ENCODE measurements at regions not wholly inside any gene's neighbourhood (a gene's known extent, or its start where the extent isn't known, plus 50 kb on each side); places are given as distances from the start of the nearest gene placed in this dataset.

GRCh38 chr5:88553136-88553875 is 284.7 kb upstream of the TMEM161B start:
- no peak overlapping the region for H3K4me3 Mint-ChIP-seq (ENCODE audit: unreplicated experiment)
- no peaks in the 10 kb centered on the region for H3K36me3 Mint-ChIP-seq (ENCODE audit: unreplicated experiment)
- DNase-seq: no peak
- no peaks in the 10 kb centered on the region for H3K9me3 Mint-ChIP-seq (ENCODE audit: unreplicated experiment)
- H3K27ac Mint-ChIP-seq (ENCODE audit: unreplicated experiment): no peak overlapping the region
- H3K27me3 Mint-ChIP-seq (ENCODE audit: unreplicated experiment): no peaks in the 10 kb centered on the region
- no peak for TF ChIP-seq CTCF (IDR thresholded peaks at IDR 0.05; ENCODE audit: partially characterized antibody, unreplicated experiment)
- H3K4me1 Mint-ChIP-seq (ENCODE audit: low read depth, unreplicated experiment): peaks cover 10% of the 10 kb centered on the region

- no peak overlapping the region for H3K4me3 Mint-ChIP-seq (ENCODE audit: unreplicated experiment)
- no peaks in the 10 kb centered on the region for H3K36me3 Mint-ChIP-seq (ENCODE audit: unreplicated experiment)
- no peak overlapping the region for H3K27ac Mint-ChIP-seq (ENCODE audit: unreplicated experiment)
- no peak for DNase-seq
- H3K4me1 Mint-ChIP-seq (ENCODE audit: low read depth, unreplicated experiment): peaks cover 10% of the 10 kb centered on the region
- no peak for TF ChIP-seq CTCF (IDR thresholded peaks at IDR 0.05; ENCODE audit: partially characterized antibody, unreplicated experiment)
- H3K27me3 Mint-ChIP-seq (ENCODE audit: unreplicated experiment): no peaks in the 10 kb centered on the region
- H3K9me3 Mint-ChIP-seq (ENCODE audit: unreplicated experiment): no peaks in the 10 kb centered on the region
Observed at GRCh38 chr5:88552426-88552825, 283.8 kb upstream of the TMEM161B start.

- H3K4me1 Mint-ChIP-seq (ENCODE audit: low read depth, unreplicated experiment): peaks cover 10% of the 10 kb centered on the region
- no peak for TF ChIP-seq CTCF (IDR thresholded peaks at IDR 0.05; ENCODE audit: partially characterized antibody, unreplicated experiment)
Observed at GRCh38 chr5:88551724-88552345, 283.2 kb upstream of the TMEM161B start.

GRCh38 chr5:88550736-88551135 is 282.1 kb upstream of the TMEM161B start:
- peaks cover 3% of the 10 kb centered on the region for H3K4me1 Mint-ChIP-seq (ENCODE audit: low read depth, unreplicated experiment)
- no peak overlapping the region for H3K27ac Mint-ChIP-seq (ENCODE audit: unreplicated experiment)
- no peak for TF ChIP-seq CTCF (IDR thresholded peaks at IDR 0.05; ENCODE audit: partially characterized antibody, unreplicated experiment)
- DNase-seq: no peak
- H3K27me3 Mint-ChIP-seq (ENCODE audit: unreplicated experiment): no peaks in the 10 kb centered on the region
- no peak overlapping the region for H3K4me3 Mint-ChIP-seq (ENCODE audit: unreplicated experiment)
- H3K36me3 Mint-ChIP-seq (ENCODE audit: unreplicated experiment): no peaks in the 10 kb centered on the region
- no peaks in the 10 kb centered on the region for H3K9me3 Mint-ChIP-seq (ENCODE audit: unreplicated experiment)

More at GRCh38 chr5:88551724-88552345, 283.2 kb upstream of the TMEM161B start:
- Mint-ChIP-seq H3K27ac (ENCODE audit: unreplicated experiment) (no peak overlapping the region), H3K4me3 (ENCODE audit: unreplicated experiment) (no peak overlapping the region), H3K9me3 (ENCODE audit: unreplicated experiment) (no peaks in the 10 kb centered on the region), H3K36me3 (ENCODE audit: unreplicated experiment) (no peaks in the 10 kb centered on the region), H3K27me3 (ENCODE audit: unreplicated experiment) (no peaks in the 10 kb centered on the region)
- DNase-seq: no peak

- Mint-ChIP-seq H3K36me3 (ENCODE audit: unreplicated experiment) (no peaks in the 10 kb centered on the region), H3K27ac (ENCODE audit: unreplicated experiment) (no peak overlapping the region), H3K4me1 (ENCODE audit: low read depth, unreplicated experiment) (no peaks in the 10 kb centered on the region), H3K27me3 (ENCODE audit: unreplicated experiment) (no peaks in the 10 kb centered on the region), H3K4me3 (ENCODE audit: unreplicated experiment) (no peak overlapping the region), H3K9me3 (ENCODE audit: unreplicated experiment) (no peaks in the 10 kb centered on the region)
- no peak for DNase-seq
- no peak for TF ChIP-seq CTCF (IDR thresholded peaks at IDR 0.05; ENCODE audit: partially characterized antibody, unreplicated experiment)
Observed at GRCh38 chr5:88548136-88548805, 279.6 kb upstream of the TMEM161B start.
